ENCODE measurements at regions not wholly inside any gene's neighbourhood (a gene's known extent, or its start where the extent isn't known, plus 50 kb on each side); places are given as distances from the start of the nearest gene placed in this dataset.

DNA sequence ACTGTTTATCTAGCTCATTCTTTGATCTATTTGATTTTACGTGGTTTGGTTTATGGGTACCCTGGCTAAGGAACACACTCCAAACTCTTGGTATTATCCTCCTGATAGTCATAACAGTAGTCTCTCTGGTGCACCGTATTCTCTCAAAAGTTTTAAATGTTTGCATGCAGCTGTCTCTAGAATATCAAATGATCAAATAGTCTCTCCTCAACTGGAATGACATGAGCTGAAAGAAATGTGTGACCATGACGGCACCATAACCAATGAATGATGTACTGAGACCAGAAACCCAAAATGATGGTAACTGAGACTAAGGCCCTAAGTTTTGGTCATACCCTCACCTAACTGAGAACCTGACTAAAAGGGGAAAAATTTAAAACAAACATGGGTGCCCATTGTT, 319.4 kb downstream of the SLC7A11 start:
- Histone ChIP-seq H3K4me1 (ENCODE audit: insufficient read depth, low read length) (no peaks in the 10 kb centered on the region), H4K20me1 (ENCODE audit: insufficient read depth, low read length) (no peaks in the 10 kb centered on the region), H3K27ac (ENCODE audit: low read length) (no peak overlapping the region), H3K36me3 (ENCODE audit: insufficient read depth, low read length) (no peaks in the 10 kb centered on the region), H3K9ac (ENCODE audit: low read depth, low read length) (no peak overlapping the region), H3K4me2 (ENCODE audit: insufficient read depth, low read length) (no peak overlapping the region), H3K9me3 (ENCODE audit: insufficient read depth, low read length, severe bottlenecking) (no peaks in the 10 kb centered on the region), H3K4me3 (ENCODE audit: low read depth in 1 of 2, low read length in 2 of 2) (no peak overlapping the region), H2AFZ (ENCODE audit: low read depth, low read length) (no peak overlapping the region), H3K79me2 (ENCODE audit: insufficient read depth, low read length) (no peaks in the 10 kb centered on the region), H3K27me3 (ENCODE audit: insufficient read depth, low read length, poor library complexity) (no peaks in the 10 kb centered on the region)
- ATAC-seq (ENCODE audit: insufficient read depth, low read depth) (no peak), DNase-seq (no peak)
- no peak for TF ChIP-seq EZH2 (IDR thresholded peaks at IDR 0.05; ENCODE audit: borderline replicate concordance, low read depth, low read length, severe bottlenecking)

GRCh38 chr4:137909529-137910309, 332.4 kb downstream of the SLC7A11 start:
- DNase-seq: no peak
- H2AFZ ChIP-seq (ENCODE audit: low read depth, low read length): no peak overlapping the region

GRCh38 chr4:137905930-137906329, 336.2 kb downstream of the SLC7A11 start:
- TF ChIP-seq CTCF (IDR thresholded peaks at IDR 0.05; ENCODE audit: borderline replicate concordance, extremely low read depth, low read length, poor library complexity, severe bottlenecking) (no peak), EZH2 (IDR thresholded peaks at IDR 0.05; ENCODE audit: borderline replicate concordance, low read depth, low read length, severe bottlenecking) (no peak)
- H3K4me2 ChIP-seq (ENCODE audit: insufficient read depth, low read length): no peak overlapping the region
- no peak overlapping the region for H3K9ac ChIP-seq (ENCODE audit: low read depth, low read length)
- H3K9me3 ChIP-seq (ENCODE audit: insufficient read depth, low read length, severe bottlenecking): no peaks in the 10 kb centered on the region
- H3K27ac ChIP-seq (ENCODE audit: low read length): no peak overlapping the region
- H3K79me2 ChIP-seq (ENCODE audit: insufficient read depth, low read length): no peaks in the 10 kb centered on the region
- no peaks in the 10 kb centered on the region for H4K20me1 ChIP-seq (ENCODE audit: insufficient read depth, low read length)
- no peak overlapping the region for H2AFZ ChIP-seq (ENCODE audit: low read depth, low read length)
- DNase-seq (no peak), ATAC-seq (ENCODE audit: insufficient read depth, low read depth) (no peak)
- no peaks in the 10 kb centered on the region for H3K4me1 ChIP-seq (ENCODE audit: insufficient read depth, low read length)
- H3K4me3 ChIP-seq (ENCODE audit: low read depth in 1 of 2, low read length in 2 of 2): no peak overlapping the region
- no peaks in the 10 kb centered on the region for H3K36me3 ChIP-seq (ENCODE audit: insufficient read depth, low read length)
- no peaks in the 10 kb centered on the region for H3K27me3 ChIP-seq (ENCODE audit: insufficient read depth, low read length, poor library complexity)

More at GRCh38 chr4:137909529-137910309, 332.4 kb downstream of the SLC7A11 start:
- H3K4me2 ChIP-seq (ENCODE audit: insufficient read depth, low read length): no peak overlapping the region
- H4K20me1 ChIP-seq (ENCODE audit: insufficient read depth, low read length): no peaks in the 10 kb centered on the region
- no peak overlapping the region for H3K4me3 ChIP-seq (ENCODE audit: low read depth in 1 of 2, low read length in 2 of 2)
- H3K9ac ChIP-seq (ENCODE audit: low read depth, low read length): no peak overlapping the region
- ATAC-seq (ENCODE audit: insufficient read depth, low read depth): no peak
- no peaks in the 10 kb centered on the region for H3K4me1 ChIP-seq (ENCODE audit: insufficient read depth, low read length)
- TF ChIP-seq CTCF (IDR thresholded peaks at IDR 0.05; ENCODE audit: borderline replicate concordance, extremely low read depth, low read length, poor library complexity, severe bottlenecking) (no peak), EZH2 (IDR thresholded peaks at IDR 0.05; ENCODE audit: borderline replicate concordance, low read depth, low read length, severe bottlenecking) (no peak)
- no peaks in the 10 kb centered on the region for H3K27me3 ChIP-seq (ENCODE audit: insufficient read depth, low read length, poor library complexity)
- H3K9me3 ChIP-seq (ENCODE audit: insufficient read depth, low read length, severe bottlenecking): no peaks in the 10 kb centered on the region
- no peaks in the 10 kb centered on the region for H3K36me3 ChIP-seq (ENCODE audit: insufficient read depth, low read length)
- no peaks in the 10 kb centered on the region for H3K79me2 ChIP-seq (ENCODE audit: insufficient read depth, low read length)
- H3K27ac ChIP-seq (ENCODE audit: low read length): no peak overlapping the region

DNA sequence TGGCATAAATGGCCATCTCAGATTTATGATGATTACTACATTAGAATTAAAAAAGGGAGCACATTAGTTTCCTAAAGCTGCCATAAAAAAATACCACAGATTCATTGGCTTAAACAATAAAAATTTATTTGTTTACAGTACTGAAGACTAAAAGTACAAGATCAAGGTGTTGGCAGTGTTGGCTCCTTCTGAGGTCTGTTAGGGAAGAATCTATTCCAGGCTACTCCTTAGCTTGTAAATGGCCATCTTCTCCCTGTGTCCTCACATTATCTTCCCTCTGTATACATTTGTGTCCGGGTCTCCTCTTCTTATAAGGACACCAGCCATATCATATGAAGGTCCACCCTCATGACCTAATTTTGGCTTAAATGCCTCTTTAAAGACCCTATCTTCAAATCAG, 341.0 kb downstream of the SLC7A11 start:
- Histone ChIP-seq H3K4me3 (ENCODE audit: low read depth in 1 of 2, low read length in 2 of 2) (no peak overlapping the region), H3K27me3 (ENCODE audit: insufficient read depth, low read length, poor library complexity) (no peaks in the 10 kb centered on the region), H2AFZ (ENCODE audit: low read depth, low read length) (no peak overlapping the region), H3K9ac (ENCODE audit: low read depth, low read length) (no peak overlapping the region), H3K79me2 (ENCODE audit: insufficient read depth, low read length) (no peaks in the 10 kb centered on the region), H3K27ac (ENCODE audit: low read length) (no peak overlapping the region), H3K4me1 (ENCODE audit: insufficient read depth, low read length) (no peaks in the 10 kb centered on the region), H3K9me3 (ENCODE audit: insufficient read depth, low read length, severe bottlenecking) (no peaks in the 10 kb centered on the region), H3K4me2 (ENCODE audit: insufficient read depth, low read length) (no peak overlapping the region), H4K20me1 (ENCODE audit: insufficient read depth, low read length) (no peaks in the 10 kb centered on the region), H3K36me3 (ENCODE audit: insufficient read depth, low read length) (no peaks in the 10 kb centered on the region)
- no peak for DNase-seq
- TF ChIP-seq EZH2 (IDR thresholded peaks at IDR 0.05; ENCODE audit: borderline replicate concordance, low read depth, low read length, severe bottlenecking) (no peak), CTCF (IDR thresholded peaks at IDR 0.05; ENCODE audit: borderline replicate concordance, extremely low read depth, low read length, poor library complexity, severe bottlenecking) (no peak)
- ATAC-seq (ENCODE audit: insufficient read depth, low read depth): no peak
